Kidney (tissue), 13 donors: ENCODE measurements at regions not wholly inside any gene's neighbourhood (a gene's known extent, or its start where the extent isn't known, plus 50 kb on each side); places are given as distances from the start of the nearest gene placed in this dataset.
A peak's percentile ranks its signal among the peaks of the same experiment; 100 is the strongest.

ENCODE experiments used
- DNase-seq, 5 donors: peaks; one replicate each; pipeline ENCODE4 v3.0.0-alpha.2; 2013 to 2020
- FAIRE-seq: peaks from 2 replicates; lab custom pipeline; 2012; peaks lifted over from hg19 to GRCh38; lab: Jason Lieb, UNC
- H3K27ac ChIP-seq, 2 donors: one replicate each; pipeline ENCODE4 v1.7.0; 2013; ENCODE audit warnings: low read depth in 2 of 2, low read length in 2 of 2, inconsistent platforms in 1 of 2
- H3K27me3 ChIP-seq: one replicate; pipeline ENCODE4 v1.7.1; 2013; ENCODE audit warnings: low read length, inconsistent platforms; ENCODE audit not compliant: control insufficient read depth, insufficient read depth
- H3K36me3 ChIP-seq, 3 donors: one replicate each; pipeline versions ENCODE4 v1.7.0 to v1.7.1; 2013; ENCODE audit warnings: low read length in 3 of 3, control low read depth in 1 of 3, inconsistent platforms in 1 of 3; ENCODE audit not compliant: insufficient read depth in 3 of 3, control insufficient read depth in 2 of 3
- H3K4me1 ChIP-seq, 3 donors: one replicate each; pipeline versions ENCODE4 v1.7.0 to v1.7.1; 2013; ENCODE audit warnings: low read length in 3 of 3, inconsistent platforms in 1 of 3, low read depth in 1 of 3; ENCODE audit not compliant: control insufficient read depth in 2 of 3, insufficient read depth in 2 of 3
- H3K4me3 ChIP-seq, 3 donors: one replicate each; pipeline versions ENCODE4 v1.7.0 to v1.8.1; 2013; ENCODE audit warnings: low read length in 3 of 3, control low read depth in 1 of 3, inconsistent platforms in 1 of 3
- H3K9ac ChIP-seq, 3 donors: one replicate each; pipeline versions ENCODE4 v1.7.0 to v1.7.1; 2013; ENCODE audit warnings: low read length in 3 of 3, control low read depth in 1 of 3, inconsistent platforms in 1 of 3
- H3K9me3 ChIP-seq, 3 donors: one replicate each; pipeline versions ENCODE4 v1.7.0 to v1.7.1; 2013; ENCODE audit warnings: low read length in 3 of 3, control low read depth in 1 of 3, inconsistent platforms in 1 of 3; ENCODE audit not compliant: control insufficient read depth in 2 of 3, insufficient read depth in 1 of 3
- intact Hi-C: fragments of 100-400 bp; cut with DNase I; formaldehyde crosslinking; loops from one replicate; pipeline ENCODE4 v1.11.1; 2022
- TF ChIP-seq, protein P1 (sequence below): IDR thresholded peaks from 3 replicates; pipeline ENCODE4 v1.5.1; 2012; ENCODE audit warnings: mild to moderate bottlenecking, moderate library complexity, borderline replicate concordance; ENCODE audit not compliant: insufficient read depth; ENCODE audit errors: extremely low read depth
- donor health status: control.
- donor health status: control.
- donor health status: control.
- donor health status: control.
- donor health status: control.
- donor health status: DM: yes; HTN: yes; CAD: no.
- donor health status: Normal renal cell carcinoma (clear cell type).

DNA sequence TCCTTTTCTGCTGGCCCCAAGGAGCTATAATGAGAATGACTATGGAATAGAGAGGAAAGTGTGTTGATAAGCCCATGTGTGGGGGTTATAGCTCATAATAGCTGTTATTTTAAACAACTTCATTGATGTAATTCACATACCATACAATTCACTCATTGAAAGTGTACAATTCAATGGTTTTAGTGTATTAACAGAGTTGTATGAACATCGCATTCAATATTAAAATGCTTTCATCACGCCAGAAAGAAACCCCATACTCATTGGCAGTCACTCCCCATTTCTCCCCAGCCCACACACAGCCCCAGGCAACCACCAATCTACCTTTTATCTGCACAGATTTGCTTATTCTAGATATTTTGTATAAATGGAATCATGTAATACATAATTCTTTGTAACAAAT is 139.6 kb upstream of the CYP1B1 start:
- FAIRE-seq (no peak), DNase-seq (no peak)
- H3K4me1 ChIP-seq = peaks cover 0 to 4% (median 0%) of the 10 kb centered on the region in 3 donors
- H3K4me3 ChIP-seq = no peak overlapping the region
- H3K36me3 ChIP-seq = no peaks in the 10 kb centered on the region
- H3K9ac ChIP-seq = no peak overlapping the region
- TF ChIP-seq, protein P1, sequence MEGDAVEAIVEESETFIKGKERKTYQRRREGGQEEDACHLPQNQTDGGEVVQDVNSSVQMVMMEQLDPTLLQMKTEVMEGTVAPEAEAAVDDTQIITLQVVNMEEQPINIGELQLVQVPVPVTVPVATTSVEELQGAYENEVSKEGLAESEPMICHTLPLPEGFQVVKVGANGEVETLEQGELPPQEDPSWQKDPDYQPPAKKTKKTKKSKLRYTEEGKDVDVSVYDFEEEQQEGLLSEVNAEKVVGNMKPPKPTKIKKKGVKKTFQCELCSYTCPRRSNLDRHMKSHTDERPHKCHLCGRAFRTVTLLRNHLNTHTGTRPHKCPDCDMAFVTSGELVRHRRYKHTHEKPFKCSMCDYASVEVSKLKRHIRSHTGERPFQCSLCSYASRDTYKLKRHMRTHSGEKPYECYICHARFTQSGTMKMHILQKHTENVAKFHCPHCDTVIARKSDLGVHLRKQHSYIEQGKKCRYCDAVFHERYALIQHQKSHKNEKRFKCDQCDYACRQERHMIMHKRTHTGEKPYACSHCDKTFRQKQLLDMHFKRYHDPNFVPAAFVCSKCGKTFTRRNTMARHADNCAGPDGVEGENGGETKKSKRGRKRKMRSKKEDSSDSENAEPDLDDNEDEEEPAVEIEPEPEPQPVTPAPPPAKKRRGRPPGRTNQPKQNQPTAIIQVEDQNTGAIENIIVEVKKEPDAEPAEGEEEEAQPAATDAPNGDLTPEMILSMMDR = no peak
- H3K27me3 ChIP-seq = no peaks in the 10 kb centered on the region
- no peaks in the 10 kb centered on the region for H3K9me3 ChIP-seq
- H3K27ac ChIP-seq = no peak overlapping the region
- intact Hi-C loops = no loop called here

DNA sequence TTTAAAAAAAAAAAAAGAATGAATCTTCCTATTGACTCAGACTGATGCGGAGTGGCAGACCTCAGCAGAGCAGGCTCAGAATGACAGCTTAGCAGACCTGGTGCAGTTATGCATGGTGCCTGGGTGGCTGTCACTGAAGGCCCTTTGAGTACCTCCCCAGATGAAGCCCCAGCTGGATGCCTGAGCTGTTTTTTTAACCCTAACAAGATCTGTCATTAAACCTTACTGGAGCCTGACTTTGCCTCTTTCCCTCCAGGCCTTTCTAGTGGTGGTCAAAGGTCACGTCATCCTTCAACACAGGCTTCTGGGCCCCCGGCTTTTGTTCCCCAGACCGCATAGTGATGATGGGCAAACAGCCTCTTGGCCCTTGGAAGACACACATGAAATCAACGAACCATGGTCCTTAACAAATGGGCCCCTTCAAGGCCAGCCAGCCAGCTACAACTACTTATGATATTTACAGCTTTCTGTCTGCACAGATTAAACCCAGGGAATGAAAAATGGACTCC is 138.3 kb upstream of the CYP1B1 start:
- Histone ChIP-seq H3K4me1 (peaks cover 0 to 4% (median 0%) of the 10 kb centered on the region in 3 donors), H3K9me3 (no peaks in the 10 kb centered on the region), H3K9ac (no peak overlapping the region), H3K36me3 (no peaks in the 10 kb centered on the region), H3K27me3 (no peaks in the 10 kb centered on the region), H3K4me3 (no peak overlapping the region), H3K27ac (no peak overlapping the region)
- no peak for FAIRE-seq
- intact Hi-C loops = no loop called here
- DNase-seq = peak in 4 of 5 donors; percentile 85 to 93 (median 89)
- TF ChIP-seq, protein P1 = no peak

DNA sequence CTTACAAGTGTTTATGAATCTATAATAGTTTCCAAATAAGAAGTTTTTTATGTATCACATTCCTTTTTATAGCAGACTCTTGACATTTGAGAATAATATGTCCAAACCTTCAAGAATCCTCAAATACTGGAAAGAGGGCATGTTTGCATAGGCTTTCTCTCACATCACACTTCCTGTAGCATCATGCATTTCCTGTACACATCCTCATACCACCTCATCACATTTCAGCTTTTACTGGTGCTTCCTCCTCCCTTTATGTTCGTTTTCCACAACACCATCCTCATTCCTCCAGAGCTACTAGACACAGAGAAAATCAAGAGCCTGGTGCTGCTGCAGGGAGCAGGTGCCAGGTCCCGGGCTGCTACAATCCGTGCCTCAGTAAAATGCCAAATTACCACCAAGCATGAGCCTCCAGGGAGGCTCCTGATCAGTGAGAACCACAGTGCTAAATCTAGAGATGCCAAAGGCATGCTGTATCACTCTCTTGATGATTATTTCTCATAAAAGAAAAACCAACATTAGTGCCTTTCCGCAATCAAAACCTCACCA is 137.7 kb upstream of the CYP1B1 start:
- DNase-seq (peak in 1 of 5 donors; percentile 10), FAIRE-seq (no peak)
- Histone ChIP-seq H3K4me3 (no peak overlapping the region), H3K36me3 (no peaks in the 10 kb centered on the region), H3K27me3 (no peaks in the 10 kb centered on the region), H3K27ac (no peak overlapping the region), H3K9me3 (no peaks in the 10 kb centered on the region), H3K4me1 (peaks cover 0 to 4% (median 0%) of the 10 kb centered on the region in 3 donors), H3K9ac (no peak overlapping the region)
- TF ChIP-seq, protein P1 = no peak
- intact Hi-C loops = no loop called here
